T47D (cell line): ENCODE measurements at regions not wholly inside any gene's neighbourhood (a gene's known extent, or its start where the extent isn't known, plus 50 kb on each side); places are given as distances from the start of the nearest gene placed in this dataset.
A peak's percentile ranks its signal among the peaks of the same experiment; 100 is the strongest.

Experiments used
- DNase-seq, 2 experiments: peaks; one replicate each; pipeline versions ENCODE4 v3.0.0 to v3.0.0-alpha.2; 2011 to 2012; ENCODE audit warnings: low read depth in 1 of 2, low spot score in 1 of 2
- JUND ChIP-seq: IDR thresholded peaks from 2 replicates; pipeline ENCODE4 v1.6.1; 2012; ENCODE audit warnings: low read depth
- in situ Hi-C: cut with HindIII; loops from 2 replicates; pipeline ENCODE4 v1.10.0; 2016; ENCODE audit warnings: low sequenced_read_pairs, low pct_unique_long_range_greater_than_20kb

DNA sequence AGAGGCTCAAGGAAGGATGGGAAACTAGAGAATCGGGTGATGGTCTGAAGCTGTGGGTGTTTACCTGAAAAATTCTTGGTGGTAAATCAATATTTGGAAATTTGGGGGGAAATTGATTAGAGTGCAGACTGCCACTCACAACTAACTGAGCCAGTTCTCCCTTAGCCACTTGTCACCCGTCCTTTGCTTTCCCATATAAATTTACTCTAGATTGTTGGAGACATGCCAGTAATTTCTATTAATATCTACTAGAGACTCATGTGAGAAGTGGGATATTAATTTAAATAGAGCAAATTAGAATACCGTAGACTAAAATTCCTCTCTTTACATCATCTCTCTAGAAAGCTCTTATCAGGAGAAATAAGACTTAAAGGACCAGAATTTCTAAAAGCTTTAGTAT, 471.3 kb upstream of the DAB2 start:
- in situ Hi-C loops: no loop called here
- no peak for DNase-seq
- no peak for TF ChIP-seq JUND

DNA sequence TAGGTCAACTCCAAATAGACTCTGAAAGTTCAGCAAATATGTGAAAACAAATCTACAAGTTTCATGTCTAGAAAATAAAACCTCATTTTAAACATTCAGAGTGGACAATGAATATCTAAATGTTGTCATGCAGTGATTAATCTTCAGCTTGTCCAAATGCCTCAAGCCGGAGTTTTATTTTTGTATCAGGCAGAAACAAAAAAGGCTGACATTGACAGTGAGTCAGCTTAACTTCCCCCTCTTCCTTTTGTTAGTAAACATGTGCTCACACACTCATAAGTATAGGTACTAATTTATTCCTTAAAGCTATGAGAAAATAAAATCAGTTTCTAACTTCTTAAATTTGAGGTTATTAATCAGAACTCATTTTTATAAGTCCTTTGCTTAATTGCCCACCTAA, 467.9 kb upstream of the DAB2 start:
- in situ Hi-C loops: no loop called here
- DNase-seq: no peak
- TF ChIP-seq JUND: no peak

GRCh38 chr5:39891376-39891775, 466.6 kb upstream of the DAB2 start:
- no peak for TF ChIP-seq JUND
- in situ Hi-C loops: no loop called here
- no peak for DNase-seq

DNA sequence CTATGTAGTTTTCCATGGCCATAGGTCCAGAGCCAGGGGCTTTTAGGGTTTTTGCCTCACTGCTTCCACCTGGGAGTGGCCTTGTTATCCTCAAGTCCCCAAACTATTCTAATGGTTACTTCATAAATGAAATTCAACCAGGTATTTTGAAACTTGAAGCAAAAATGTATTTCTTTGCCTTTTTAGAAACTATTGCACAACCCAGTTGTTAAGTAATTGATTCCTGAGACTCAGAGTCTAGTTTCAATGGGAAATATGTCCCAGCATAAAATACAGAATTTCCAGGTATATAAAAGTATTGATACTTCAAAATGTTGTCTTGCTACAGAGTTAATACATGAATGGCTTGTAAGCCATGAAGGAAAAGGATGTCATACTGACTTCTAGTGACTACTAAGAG, 456.2 kb upstream of the DAB2 start:
- in situ Hi-C loops: no loop called here
- DNase-seq: no peak
- no peak for TF ChIP-seq JUND

DNA sequence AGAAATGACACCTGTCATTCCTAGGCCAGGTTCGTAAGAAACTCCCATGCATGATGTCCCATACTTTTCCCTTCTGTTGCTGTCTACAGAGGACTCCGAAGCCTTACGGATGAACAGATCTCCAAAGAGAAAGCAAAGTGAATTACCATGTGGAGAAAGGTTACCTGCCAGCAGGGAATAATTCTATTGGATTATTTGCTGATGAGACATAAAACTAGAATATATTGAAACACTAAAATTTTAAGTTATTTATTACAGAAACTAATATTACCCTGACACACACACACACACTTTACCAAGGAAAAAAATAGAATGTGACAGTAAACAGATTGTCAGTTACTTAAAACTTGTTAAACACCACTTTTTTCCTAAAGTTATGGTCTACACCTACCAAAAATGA, 452.7 kb upstream of the DAB2 start:
- no peak for DNase-seq

GRCh38 chr5:39876146-39876545, 451.4 kb upstream of the DAB2 start:
- DNase-seq: no peak
- no peak for TF ChIP-seq JUND
- in situ Hi-C loops: no loop called here

More for the DNA sequence above, 452.7 kb upstream of the DAB2 start:
- TF ChIP-seq JUND: no peak
- in situ Hi-C loops: no loop called here

GRCh38 chr5:39870137-39870536, 445.4 kb upstream of the DAB2 start:
- TF ChIP-seq JUND: no peak
- in situ Hi-C loops: no loop called here
- DNase-seq: no peak

DNA sequence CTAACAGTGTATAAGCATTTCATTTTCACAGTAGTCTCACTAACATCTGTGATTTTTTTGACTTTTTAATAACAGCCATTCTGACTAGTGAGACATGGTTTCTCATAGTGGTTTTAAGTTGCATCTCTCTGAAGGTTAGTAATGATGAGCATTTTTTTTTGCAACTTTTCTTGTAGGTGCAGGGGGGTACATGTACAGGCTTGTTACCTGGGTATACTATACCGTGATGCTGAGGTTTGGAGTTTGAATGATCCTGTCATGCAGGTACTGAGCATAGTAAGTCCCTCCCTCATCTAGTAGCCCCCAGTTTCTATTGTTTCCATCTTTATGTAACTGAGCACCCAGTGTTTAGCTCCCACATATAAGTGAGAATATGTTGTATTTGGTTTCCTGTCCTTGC, 444.6 kb upstream of the DAB2 start:
- no peak for TF ChIP-seq JUND
- in situ Hi-C loops: no loop called here
- no peak for DNase-seq

- in situ Hi-C loops: no loop called here
- no peak for TF ChIP-seq JUND
These were observed 443.1 kb upstream of the DAB2 start for GRCh38 chr5:39867923-39868322.

GRCh38 chr5:39863926-39864552, 439.3 kb upstream of the DAB2 start:
- in situ Hi-C loops: no loop called here
- peak in 1 of 2 experiments; percentile 65 for DNase-seq
- TF ChIP-seq JUND: no peak

More at GRCh38 chr5:39867923-39868322, 443.1 kb upstream of the DAB2 start:
- DNase-seq: no peak

DNA sequence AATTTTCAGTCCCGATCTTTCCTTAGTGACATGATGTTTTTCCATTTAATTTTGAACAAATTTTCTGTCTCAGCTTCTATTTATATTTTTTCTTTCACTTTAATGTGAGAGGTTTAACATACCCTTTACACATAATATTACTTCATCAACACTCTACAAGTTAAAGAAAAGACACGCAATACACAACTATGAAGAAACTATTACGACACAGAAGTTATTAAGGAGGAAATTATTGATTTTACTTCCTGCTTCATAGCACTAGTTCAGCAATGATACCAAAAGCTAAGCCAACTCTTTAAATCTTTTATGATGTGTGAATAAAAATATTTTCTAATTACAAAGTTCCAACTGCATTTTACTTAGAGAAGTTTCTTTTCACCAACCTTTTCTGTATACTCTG, 432.3 kb upstream of the DAB2 start:
- TF ChIP-seq JUND: no peak
- in situ Hi-C loops: no loop called here
- DNase-seq: no peak

- no peak for DNase-seq
- TF ChIP-seq JUND: no peak
- in situ Hi-C loops: no loop called here
These were observed 430.1 kb upstream of the DAB2 start for GRCh38 chr5:39854771-39855410.

DNA sequence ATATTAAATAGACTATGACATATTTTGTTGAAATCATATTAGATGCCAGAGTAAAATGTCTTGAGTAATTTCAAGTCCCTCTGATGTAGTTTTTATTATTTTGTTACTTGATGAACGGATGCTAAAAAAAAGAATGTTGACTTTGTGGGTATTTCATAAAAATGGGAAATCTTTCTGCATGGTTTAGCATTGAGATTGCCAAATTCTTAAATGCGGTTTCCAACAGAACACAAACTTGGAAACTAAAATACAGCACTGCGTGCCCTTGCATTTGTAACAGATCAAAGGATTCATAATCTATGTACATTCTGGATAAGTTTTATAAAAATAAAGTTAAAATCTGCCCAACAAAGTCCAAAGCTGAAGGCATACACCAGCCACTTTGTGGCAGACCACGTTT, 425.5 kb upstream of the DAB2 start:
- TF ChIP-seq JUND: no peak
- DNase-seq: no peak
- in situ Hi-C loops: no loop called here

DNA sequence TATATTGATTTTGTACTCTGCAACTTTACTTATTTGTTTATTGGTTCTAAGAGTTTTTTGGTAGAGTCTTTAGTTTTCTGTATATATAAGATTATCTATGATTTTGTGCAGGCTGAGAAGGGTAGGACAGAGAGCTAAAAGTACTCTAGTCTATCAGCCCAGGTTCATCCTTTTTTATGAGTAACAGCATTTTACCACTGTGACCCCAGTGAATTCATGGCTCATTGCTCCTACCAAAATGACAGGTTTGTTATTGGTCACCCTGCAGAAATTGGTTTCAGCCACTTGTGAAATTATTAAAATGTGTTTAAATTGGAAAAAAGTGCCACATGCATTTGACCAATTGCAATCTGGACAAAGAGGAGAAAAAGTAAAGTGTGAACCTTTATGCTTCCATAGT, 421.4 kb upstream of the DAB2 start:
- no peak for TF ChIP-seq JUND
- in situ Hi-C loops: no loop called here
- DNase-seq: no peak
